GM12878 (cell line): ENCODE measurements at regions not wholly inside any gene's neighbourhood (a gene's known extent, or its start where the extent isn't known, plus 50 kb on each side); places are given as distances from the start of the nearest gene placed in this dataset.

Experiments
- ATAC-seq: fragments of 200-7000 bp; cut with Tn5 transposase; 3 replicates; pipeline ENCODE4 v1.9.1; 2020; ENCODE audit warnings: mild to moderate bottlenecking, moderate library complexity
- BruUV-seq: library from RNA; stranded (reverse); fragments of 400-500 nt; replicated peaks from 2 replicates; lab custom pipeline; 2021; lab: Mats Ljungman, UMichigan
- CTCF ChIA-PET: fragments of 300-600 bp; sonication (Branson Sonifier 250); formaldehyde crosslinking; extraction: SDS; loops from one replicate; lab custom pipeline; 2021; ENCODE audit warnings: inconsistent platforms; lab: Yijun Ruan, JAX
- POLR2A ChIA-PET: fragments of 350-600 bp; formaldehyde crosslinking; extraction: SDS; loops from one replicate; lab custom pipeline; 2021; ENCODE audit warnings: inconsistent platforms; lab: Charles Lee
- RAD21 ChIA-PET: fragments of 300-600 bp; sonication (Branson Sonifier 250); formaldehyde crosslinking; loops from one replicate; lab custom pipeline; 2023; ENCODE audit warnings: antibody characterized with exemption; ENCODE audit not compliant: unreplicated experiment; lab: Charles Lee
- SMC1A ChIA-PET: fragments of 300-600 bp; sonication (Branson Sonifier 250); formaldehyde crosslinking; loops from one replicate; lab custom pipeline; 2023; ENCODE audit not compliant: unreplicated experiment, uncharacterized antibody; lab: Charles Lee
- DNase-seq: peaks from one replicate; pipeline ENCODE4 v3.0.0-alpha.2; 2011; ENCODE audit warnings: low read depth, low spot score
- FAIRE-seq: peaks from 3 replicates; lab custom pipeline; 2011; peaks lifted over from hg19 to GRCh38; lab: Jason Lieb, UNC
- H2AFZ ChIP-seq: 2 replicates; pipeline ENCODE4 v1.6.0; 2011; ENCODE audit warnings: low read depth, low read length, control low read depth; ENCODE audit not compliant: control insufficient read depth
- H3K27ac ChIP-seq: 2 replicates; pipeline ENCODE4 v1.5.1; 2011; ENCODE audit warnings: control low read depth; ENCODE audit not compliant: control insufficient read depth, insufficient read depth
- H3K27me3 ChIP-seq, 2 experiments: replicated peaks in 1 of 2; 2 replicates each; pipeline versions ENCODE4 v1.6.0 to v1.6.1; 2011; ENCODE audit warnings: low read length in 1 of 2; ENCODE audit not compliant: control insufficient read depth in 2 of 2, insufficient read depth in 2 of 2
- H3K36me3 ChIP-seq, 2 experiments: 2 replicates each; pipeline ENCODE4 v1.5.1; 2011; ENCODE audit warnings: low read length in 1 of 2; ENCODE audit not compliant: control insufficient read depth in 2 of 2, insufficient read depth in 2 of 2
- H3K4me1 ChIP-seq: 2 replicates; pipeline ENCODE4 v1.6.1; 2011; ENCODE audit warnings: mild to moderate bottlenecking, low read length, moderate library complexity, mixed read lengths; ENCODE audit not compliant: control insufficient read depth, insufficient read depth
- H3K4me2 ChIP-seq: 2 replicates; pipeline ENCODE4 v1.6.0; 2011; ENCODE audit warnings: control low read depth; ENCODE audit not compliant: control insufficient read depth, insufficient read depth
- H3K4me3 ChIP-seq: fragments of 200-600 bp; sonication (generic); 2 replicates; pipeline ENCODE4 v1.5.1; 2016
- H3K79me2 ChIP-seq: 2 replicates; pipeline ENCODE4 v1.6.0; 2011; ENCODE audit warnings: low read length; ENCODE audit not compliant: control insufficient read depth, insufficient read depth
- H3K9ac ChIP-seq: 2 replicates; pipeline ENCODE4 v1.8.0; 2011; ENCODE audit warnings: low read length, control low read depth, mixed read lengths; ENCODE audit not compliant: control insufficient read depth, insufficient read depth
- H3K9me3 ChIP-seq: replicated peaks from 3 replicates; pipeline ENCODE4 v1.5.1; 2011; ENCODE audit warnings: mild to moderate bottlenecking, low read length; ENCODE audit not compliant: control insufficient read depth, insufficient read depth
- H4K20me1 ChIP-seq: 2 replicates; pipeline ENCODE4 v1.6.0; 2011; ENCODE audit not compliant: control insufficient read depth, insufficient read depth
- PKNOX1 ChIP-seq: fragments of 450-650 bp; IDR thresholded peaks from 2 replicates; pipeline ENCODE4 v1.6.1; 2016; ENCODE audit warnings: mild to moderate bottlenecking
- PRDM15 ChIP-seq: fragments of 450-650 bp; formaldehyde crosslinking; IDR thresholded peaks from 2 replicates; pipeline ENCODE4 v1.4.0; 2020; ENCODE audit warnings: mild to moderate bottlenecking, moderate library complexity
- RB1 ChIP-seq: fragments of 450-650 bp; formaldehyde crosslinking; IDR thresholded peaks from 2 replicates; pipeline ENCODE4 v1.6.1; 2017; ENCODE audit warnings: mild to moderate bottlenecking, borderline replicate concordance
- RFX5 ChIP-seq: IDR thresholded peaks from 2 replicates; pipeline ENCODE4 v1.6.1; 2011; ENCODE audit warnings: low read depth, low read length, improper control_type of control experiment
- WGBS: methylation state at CpG from one replicate; pipeline ENCODE4 v1.1.6; 2016; ENCODE audit warnings: low lambda C conversion rate; ENCODE audit not compliant: insufficient replicate concordance, insufficient coverage; ENCODE audit errors: missing lambda C conversion rate; 5-methylcytosine and 5-hydroxymethylcytosine counted together
- in situ Hi-C: fragments of 300-500 bp; cut with MboI; formaldehyde crosslinking; loops from 9 replicates; pipeline ENCODE4 v1.14.3; 2018; ENCODE audit warnings: mixed read lengths
- intact Hi-C: fragments of 100-400 bp; cut with micrococcal nuclease; formaldehyde crosslinking; loops from one replicate; pipeline ENCODE4 v1.14.2; 2022; ENCODE audit not compliant: unreplicated experiment

- TF ChIP-seq PRDM15 (CRISPR knock-in tag) (no peak), RB1 (no peak), RFX5 (no peak)
These were observed 70.0 kb upstream of the PPP2R3B start (continued) for GRCh38 chrX:456551-457291.

- CTCF ChIA-PET = no interaction called here
- intact Hi-C loops = no loop called here
- H3K4me3 ChIP-seq = no peak overlapping the region
- RAD21 ChIA-PET = no interaction called here
- no peak for TF ChIP-seq PKNOX1
- POLR2A ChIA-PET = no interaction called here
- in situ Hi-C loops = no loop called here
- FAIRE-seq (peak; percentile 82), DNase-seq (no peak), ATAC-seq (no peak)
- no peak overlapping the region for H3K9ac ChIP-seq
- H3K36me3 ChIP-seq = no peaks in the 10 kb centered on the region
- BruUV-seq = no TSS peak
- H4K20me1 ChIP-seq = no peaks in the 10 kb centered on the region
- H2AFZ ChIP-seq = no peak overlapping the region
- WGBS = 52% methylated on average over 2 of the region's 2 CpGs
- H3K27ac ChIP-seq = no peak overlapping the region
- no peaks in the 10 kb centered on the region for H3K79me2 ChIP-seq
- no peaks in the 10 kb centered on the region for H3K27me3 ChIP-seq
- H3K9me3 ChIP-seq = no peaks in the 10 kb centered on the region; the same call in 2 of the 3 replicates
- H3K4me2 ChIP-seq = no peak overlapping the region
- H3K4me1 ChIP-seq = no peaks in the 10 kb centered on the region
- SMC1A ChIA-PET = no interaction called here
These were observed 70.6 kb upstream of the PPP2R3B start for GRCh38 chrX:457292-457679.
